HG02623 (cell line): ENCODE measurements at regions not wholly inside any gene's neighbourhood (a gene's known extent, or its start where the extent isn't known, plus 50 kb on each side); places are given as distances from the start of the nearest gene placed in this dataset.

Experiments used
- ATAC-seq: cut with Tn5 transposase; IDR thresholded peaks from one replicate; pipeline ENCODE4 v1.9.1; 2021; ENCODE audit warnings: moderate library complexity; ENCODE audit not compliant: unreplicated experiment

DNA sequence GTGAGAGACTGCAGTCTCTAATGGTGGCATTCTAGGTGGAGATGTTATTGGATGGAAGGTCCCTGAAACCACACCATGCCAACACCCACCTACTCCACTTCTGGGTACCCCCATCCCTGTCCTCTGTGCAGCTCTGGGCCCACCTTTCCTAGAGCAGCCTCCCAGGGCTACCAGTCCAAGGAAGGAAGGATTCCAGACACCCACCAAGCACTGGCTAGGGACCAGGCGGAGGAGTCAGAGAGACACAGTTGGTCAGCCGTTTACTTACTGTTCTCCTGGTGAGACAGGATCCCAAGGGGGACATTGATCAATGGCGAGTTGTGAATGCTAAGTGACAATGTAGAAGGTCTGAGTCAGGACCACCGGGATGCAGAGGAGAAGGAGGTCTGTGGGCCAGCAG, 151.6 kb downstream of the TTC32 start:
- no peak for ATAC-seq

DNA sequence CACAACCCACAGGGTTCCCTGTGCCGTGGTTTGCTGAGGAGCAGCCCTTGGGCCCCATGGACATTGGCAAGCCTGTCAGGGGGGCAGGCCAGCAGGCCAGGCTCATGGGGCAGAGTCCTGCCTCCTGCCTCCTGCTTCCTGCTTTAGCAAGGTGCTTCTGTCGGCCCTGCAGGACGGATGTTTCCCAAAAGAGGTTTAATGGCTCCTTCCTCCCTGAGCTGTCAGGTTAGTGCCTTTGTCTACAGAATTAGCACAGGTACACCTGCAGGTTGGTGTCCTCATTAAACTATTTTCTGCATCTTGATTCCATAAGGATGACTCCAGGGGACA, 152.3 kb downstream of the TTC32 start:
- ATAC-seq = no peak

DNA sequence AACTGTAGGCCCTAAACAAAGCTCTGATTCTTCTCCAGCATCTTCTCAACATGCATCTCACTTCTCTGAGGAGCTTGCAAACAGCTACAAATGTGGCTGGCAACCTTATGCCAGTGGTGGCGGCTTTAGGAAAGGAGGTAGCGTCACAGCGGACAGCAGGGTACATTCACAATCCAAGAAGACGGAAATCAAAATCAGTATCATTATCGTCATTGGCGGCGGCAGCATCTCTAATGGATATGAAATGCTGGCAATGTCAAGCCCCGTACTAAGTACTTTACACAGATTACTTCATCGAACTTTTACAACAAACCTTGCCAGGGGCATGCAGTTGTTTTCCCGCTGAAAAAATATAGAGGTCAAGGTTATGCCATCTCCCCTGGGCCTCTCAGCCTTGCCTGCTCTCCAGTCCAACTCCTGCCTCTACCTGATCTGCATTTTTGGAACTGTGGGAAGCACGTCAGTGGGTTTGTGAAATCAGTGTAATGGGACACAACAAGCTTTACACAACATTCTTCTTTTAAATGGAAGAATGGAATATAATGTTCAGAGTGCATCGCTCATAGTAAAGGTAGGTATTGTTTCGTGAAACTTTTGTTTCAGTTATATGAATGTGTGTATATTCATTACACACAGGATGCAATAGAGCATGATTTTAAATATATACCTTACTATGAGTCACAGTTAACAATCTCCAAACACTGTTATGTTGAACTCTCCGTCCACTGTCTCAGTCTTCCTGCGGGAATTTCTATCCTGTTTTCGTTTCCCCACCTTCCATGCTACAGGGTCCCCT, 152.9 kb downstream of the TTC32 start:
- no peak for ATAC-seq

DNA sequence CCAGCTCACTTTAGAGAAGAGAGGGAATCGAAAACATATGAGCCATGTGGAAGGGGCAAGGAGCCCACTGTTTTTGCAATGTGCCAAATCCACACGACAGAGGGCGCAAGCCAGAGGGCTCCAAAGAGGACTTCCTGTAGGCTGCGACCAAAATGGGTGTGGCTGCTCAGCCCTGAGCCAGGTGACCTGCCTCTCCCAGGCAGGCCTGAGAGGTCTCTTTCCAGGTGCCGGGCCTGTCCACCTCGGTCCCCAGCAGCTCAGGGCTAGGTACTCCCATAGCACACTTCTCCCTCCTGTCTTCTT, 153.8 kb downstream of the TTC32 start:
- no peak for ATAC-seq

DNA sequence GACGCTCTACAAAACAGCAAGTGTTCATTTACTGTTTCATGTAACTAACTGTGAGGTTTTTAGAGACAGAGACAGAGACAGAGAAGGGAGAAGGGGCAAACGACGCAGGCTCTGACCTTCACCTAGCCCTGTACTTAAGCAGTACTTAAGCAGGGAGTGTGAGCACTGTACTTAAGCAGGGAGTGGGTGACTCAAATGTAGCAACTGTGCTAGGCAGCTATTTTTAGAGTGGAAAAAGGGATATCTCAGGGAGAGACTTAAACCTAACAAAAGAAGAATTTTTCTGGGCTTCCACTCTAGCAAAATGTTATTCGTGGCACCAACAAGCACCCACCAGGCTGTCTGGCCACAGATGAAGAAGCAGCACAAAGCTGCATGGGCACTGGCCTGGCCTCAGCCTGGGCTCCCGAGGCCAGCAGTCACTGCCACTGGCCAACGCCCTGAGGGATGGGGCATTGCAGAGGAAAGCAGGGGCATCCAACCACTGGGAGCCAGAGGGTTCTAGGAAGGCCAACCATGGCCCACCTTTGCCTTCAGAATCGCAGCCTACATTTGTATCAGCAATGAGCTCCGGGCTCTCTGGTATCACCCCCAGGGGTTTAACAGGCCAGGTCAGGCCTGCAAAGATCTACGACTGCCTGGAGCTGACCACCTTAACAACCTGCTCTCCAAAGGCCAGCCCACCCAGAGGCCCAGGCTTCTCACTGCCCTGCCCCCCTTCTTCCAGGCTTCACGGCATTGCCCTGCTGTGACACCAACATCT, 154.3 kb downstream of the TTC32 start:
- ATAC-seq = no peak

DNA sequence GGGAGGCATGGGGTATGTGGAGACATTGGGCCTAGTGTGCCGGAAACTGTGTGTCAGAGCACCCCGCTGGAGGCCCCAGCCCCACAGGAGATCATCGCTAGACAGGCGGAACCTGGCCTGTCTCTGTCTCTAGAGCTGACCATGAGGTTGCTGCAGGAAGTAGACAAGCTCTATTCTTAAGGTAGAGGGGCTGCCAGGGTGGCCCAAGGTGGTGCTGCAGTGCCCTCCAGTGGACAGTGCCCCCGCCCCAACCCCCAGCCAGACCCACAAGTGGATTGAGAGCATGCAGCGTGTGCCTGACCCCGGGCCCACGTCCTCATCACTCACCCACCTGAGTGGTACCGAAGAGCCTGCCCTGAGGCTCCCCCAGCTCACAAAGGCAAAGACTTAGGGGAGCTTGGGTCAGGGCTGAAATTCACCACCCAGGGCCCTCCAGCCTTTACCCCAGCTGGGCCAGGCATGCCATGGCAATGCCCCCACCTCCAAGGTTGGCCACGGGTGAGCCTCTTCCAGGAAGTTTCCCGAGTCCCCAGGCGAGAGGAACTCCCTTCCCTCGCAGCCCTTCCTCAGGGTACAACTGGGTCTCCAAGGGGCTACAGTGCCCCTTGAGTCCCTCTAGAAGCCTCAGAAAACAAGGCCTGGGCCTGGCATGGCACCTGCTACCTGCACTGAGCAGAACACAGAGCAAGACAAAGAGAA, 155.0 kb downstream of the TTC32 start:
- ATAC-seq = no peak

DNA sequence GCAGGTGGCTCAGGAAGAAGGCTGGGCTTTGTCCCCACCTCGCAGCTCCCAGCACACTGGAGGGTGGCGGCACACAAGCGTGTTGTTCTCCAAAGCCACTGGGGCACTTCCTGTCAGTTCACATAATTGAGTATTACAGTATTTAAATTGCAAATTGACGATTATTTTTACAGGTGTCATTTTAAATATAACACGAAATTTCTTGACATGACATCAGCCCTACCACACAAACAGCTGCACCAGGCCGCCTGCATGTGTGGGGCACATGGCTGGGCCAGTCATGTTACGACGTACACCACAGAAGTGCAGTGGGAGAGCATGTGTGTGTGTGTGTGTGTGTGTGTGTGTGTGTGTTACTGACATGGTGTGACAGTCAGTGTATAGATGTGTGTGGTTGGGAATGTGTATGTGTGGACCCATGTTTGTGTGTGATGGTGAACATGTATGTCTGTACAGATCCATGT, 155.6 kb downstream of the TTC32 start:
- no peak for ATAC-seq

DNA sequence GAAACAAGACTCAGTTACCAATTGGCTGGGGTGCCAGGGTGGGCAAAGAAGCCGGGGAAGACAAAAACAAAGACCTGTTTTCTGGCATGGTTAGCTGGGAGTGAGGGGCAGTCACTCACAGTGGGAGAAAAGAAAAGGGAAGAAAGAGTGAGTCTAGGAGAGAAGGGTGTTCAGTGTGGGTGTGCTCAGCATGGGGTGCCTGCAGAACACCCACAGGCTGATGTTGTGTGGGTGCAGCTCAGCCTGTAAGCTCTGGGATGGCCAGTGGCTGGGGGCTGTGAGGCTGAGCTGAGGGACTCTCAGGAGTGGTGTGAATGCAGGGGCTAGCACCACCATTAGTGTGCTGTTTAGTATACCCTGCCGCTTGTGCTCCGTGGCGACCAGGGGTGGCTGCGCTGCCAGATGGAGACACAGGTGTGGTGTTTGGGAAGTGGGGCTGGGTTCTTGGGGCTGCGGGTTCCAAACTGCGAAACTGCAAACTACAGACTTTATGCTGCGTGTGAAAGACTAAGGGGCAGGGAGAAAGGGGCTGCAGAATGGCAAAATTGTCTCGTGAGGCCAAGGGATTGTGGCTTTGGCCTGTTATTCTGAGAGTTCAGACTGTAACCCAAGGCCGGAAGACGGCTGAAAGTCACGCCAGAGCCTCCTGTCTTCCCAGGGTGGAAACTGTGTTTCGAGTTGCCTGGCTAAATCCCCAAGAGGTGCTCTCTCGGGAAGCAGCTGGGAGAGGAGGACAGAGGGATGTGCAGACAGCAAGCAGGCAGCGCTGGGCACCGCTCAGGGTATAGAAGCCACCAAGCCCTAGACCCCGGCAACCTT, 156.3 kb downstream of the TTC32 start:
- no peak for ATAC-seq

DNA sequence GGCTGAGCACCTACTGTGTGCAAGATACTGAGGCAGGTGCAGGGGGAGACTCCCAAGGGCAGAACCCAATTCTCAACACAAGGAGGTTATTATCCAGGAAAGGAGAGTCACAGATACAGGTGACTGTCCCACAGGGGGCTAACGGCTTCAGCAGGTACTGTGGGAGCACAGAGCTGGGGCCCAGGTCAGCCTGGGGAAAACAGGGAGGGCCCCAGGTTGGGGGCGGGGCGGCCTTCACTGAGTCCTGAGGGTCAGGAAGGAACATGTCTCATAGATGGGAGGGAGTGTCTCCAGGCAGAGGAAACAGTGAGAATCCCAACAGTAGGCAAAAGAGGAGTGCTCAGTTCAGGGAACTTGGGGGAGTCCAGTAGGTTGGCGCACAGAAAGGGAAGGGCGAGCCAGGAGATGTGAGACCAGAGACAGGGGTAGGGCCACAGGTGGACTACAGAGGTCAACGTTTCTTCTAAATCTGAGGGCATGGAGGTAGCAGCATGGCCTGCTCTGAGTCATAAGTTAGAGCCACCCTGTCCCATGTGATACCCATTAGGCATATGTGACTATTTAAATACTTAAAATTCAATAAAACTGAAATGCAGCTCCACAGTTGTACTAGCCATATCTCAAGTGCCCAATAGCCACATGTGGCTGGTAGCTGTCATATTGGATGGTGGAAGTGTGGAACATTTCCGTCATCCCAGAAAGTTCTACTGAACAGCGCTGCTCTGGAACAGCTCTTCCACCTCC, 157.2 kb downstream of the TTC32 start:
- ATAC-seq = no peak

DNA sequence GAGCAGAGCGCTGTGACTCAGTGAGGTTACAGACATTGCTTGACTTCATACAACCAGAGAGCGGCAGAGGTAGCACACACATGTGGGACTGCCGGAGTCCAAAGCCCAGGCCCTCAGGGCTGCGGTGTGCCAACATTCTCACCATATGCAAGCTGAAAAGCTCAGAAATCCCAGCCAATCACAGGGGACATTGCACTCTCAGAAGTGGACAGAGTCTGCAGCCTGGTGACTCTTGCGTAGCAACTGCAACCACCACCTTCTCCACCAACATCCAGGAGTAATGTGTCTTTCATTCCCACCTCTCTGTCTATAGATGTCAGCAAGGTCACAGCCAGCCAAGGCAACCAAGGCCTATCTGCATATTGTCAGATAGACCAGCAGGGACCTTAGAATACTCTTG, 158.1 kb downstream of the TTC32 start:
- no peak for ATAC-seq

DNA sequence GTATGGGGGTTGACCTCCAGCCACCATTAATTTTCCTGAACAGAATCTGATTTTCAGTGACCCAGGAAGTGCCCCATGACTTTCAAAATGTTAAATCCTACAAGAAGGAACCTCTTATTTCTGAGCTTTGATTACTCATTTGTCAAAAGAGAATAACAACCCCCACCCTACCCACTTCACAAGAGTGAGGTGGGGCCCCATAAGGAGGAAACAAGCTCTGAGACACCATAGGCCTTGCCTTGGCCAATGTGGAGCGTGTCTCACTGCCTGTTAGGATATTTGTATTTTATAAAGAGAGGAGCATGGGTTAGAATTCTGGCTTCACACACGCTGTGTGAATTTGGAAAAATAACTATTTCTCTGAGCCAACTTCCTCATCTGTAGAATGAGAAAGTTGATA, 158.9 kb downstream of the TTC32 start:
- ATAC-seq = no peak

DNA sequence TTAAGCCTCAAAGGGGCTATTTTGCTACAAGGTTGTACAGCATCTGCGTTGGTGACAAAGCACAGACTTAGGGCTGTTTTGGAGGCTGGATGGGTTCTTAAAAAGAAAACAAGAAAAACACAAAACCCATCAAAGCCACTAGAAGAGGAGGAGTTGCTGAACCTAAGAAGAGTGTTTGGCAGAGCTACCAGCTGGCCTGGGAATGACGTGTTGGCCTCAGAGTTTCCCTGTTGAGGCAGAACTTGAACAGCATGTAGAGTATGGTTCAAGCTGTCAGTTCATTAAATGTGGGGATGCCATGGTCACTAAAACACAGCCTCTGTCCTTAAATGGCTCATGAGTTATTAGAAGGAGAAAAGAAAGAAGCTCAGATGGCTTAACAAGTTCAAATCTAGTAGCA, 162.5 kb downstream of the TTC32 start:
- ATAC-seq = no peak

DNA sequence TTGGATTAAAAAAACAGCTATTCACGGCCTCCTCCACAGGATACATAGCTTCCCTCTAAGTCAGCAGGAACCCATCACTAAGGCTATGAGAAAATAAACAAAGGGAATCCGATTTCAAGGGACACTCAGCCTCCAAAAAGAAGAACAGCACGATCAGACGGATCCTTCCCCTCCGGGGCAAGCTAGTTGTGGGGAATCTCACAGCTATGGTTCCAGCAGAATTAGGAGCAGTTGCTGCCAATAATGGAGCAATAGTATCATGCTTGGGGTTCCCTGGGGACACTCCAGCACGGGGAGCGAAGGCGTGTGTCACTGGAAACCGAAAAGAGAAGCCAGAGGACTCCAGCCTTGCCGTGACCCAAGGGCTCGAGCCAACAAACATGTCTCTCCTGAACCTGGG, 163.1 kb downstream of the TTC32 start:
- ATAC-seq = no peak

DNA sequence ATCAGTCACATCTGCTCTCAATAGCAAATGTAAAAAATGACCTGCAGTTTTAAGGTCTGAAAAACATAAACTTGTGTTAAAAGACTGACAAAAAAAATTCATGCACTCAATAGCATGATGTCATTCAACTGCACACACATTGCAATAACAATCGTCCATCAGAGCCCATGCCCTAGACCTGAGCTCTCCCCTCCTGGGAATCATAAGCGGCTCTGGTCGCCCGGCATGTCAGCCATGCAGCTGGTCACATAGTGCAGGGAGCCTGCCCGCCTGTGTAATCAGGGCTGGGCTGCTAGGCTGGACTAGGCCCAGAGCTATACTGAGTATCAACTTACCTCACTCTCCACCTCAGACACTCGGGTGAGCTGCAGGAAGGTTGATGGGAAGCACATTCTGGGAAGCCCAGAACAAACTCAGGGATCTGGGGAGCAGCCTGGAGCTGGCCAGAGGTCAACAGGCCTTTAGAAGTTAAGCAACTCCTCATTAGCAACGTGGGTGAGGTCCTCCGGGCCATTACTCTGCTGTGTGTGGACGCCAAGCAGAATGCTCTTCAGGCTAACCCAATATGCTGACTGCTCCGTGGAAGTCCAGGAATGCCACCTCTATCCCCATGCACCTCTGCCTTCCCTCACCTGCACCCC, 165.5 kb downstream of the TTC32 start:
- no peak for ATAC-seq

DNA sequence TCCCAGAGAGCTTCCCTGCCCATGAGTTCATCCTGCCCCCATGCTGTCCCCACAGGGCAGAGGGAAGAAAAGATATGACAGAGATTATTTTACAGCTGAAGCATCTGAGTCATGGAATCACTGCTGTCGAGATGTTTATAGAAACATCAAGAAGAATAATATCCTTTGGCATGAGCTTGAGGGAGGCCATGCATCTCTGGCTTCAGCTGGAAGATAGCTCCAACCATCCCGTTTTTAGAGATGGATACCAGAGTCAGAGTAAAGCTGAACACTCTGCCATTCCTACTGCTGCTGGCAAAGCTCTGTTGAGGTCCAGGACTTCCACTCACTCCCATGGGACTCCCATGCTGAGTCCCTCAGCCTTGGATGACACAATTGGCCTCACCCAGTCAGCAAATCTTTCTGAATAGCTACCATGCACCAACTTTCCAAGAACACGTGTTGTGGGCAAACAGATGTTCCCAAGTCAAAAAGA, 167.8 kb downstream of the TTC32 start:
- ATAC-seq = no peak

DNA sequence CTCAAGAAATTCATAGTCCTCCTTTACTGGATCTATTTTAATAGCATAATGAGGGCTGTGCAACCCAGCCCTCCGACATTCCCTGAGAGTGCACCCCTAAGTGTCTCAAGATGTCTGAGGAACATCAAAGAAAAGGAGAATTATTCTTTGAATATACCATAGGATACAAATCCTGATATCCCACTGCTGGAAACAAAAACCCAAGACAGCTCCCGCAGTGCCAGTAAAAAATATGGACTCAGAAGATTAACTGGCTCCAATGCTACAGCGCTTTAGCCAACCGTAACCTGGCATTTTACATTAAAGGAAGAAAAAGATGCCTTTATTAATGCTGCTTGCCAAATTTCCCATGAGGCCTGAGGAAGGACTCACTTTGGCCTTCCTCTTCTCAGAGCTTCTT, 168.4 kb downstream of the TTC32 start:
- ATAC-seq = no peak

DNA sequence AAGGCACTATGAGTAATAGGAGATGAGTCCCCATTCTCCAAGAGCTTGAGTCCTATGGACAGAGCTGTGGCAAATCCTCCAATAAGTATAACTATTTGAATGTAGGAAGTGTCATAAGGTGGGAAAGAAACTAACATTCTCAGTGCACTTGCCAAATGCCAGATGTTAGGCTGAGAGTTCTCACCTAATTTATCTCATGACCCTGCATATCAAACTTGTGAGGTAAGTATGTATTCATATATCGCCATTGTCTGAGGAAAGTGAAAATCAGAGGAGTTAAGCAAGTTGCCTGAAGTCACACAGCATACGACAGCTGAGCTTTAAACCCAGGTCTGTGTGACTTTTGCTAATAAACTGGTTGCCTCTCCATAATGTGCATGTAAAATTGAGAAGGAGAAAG, 169.5 kb downstream of the TTC32 start:
- ATAC-seq = no peak

DNA sequence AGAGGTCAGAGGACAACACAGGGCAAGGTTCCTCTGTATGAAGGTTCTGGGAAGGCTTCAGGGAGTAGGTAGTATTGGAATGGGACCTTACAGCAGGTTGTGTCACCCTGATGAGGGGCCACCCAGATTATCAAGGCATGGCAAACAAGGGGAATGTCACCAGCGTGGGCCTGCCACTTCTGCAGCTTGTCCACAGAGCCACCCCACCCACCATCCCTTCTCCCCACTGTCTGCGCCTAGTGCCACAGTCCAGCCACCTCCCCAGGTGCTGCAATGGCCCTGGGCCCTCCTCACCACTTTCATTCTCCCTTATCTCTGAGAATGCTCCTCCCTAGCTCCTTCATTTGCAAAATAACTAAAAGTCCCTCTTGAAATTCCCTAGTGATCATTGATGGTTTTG, 170.3 kb downstream of the TTC32 start:
- ATAC-seq = no peak

DNA sequence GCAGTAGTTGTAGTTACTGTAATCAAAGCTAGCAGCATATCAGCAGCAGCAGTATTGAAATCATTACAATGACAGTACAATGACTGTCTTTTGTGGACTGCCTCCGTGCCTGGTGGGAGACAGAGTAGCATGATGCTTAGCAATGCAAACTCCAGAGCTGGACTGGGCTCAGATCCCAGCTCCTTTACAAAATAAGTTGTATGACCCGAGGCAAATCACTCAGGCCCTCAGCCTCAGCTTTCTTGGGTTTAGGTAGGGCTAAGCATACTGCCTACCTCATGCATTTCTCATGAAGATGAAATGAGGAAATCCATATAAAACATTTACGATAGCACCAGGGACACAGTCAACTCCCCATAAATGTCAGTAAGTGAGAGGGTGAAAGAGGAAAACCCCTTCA, 170.7 kb downstream of the TTC32 start:
- no peak for ATAC-seq

DNA sequence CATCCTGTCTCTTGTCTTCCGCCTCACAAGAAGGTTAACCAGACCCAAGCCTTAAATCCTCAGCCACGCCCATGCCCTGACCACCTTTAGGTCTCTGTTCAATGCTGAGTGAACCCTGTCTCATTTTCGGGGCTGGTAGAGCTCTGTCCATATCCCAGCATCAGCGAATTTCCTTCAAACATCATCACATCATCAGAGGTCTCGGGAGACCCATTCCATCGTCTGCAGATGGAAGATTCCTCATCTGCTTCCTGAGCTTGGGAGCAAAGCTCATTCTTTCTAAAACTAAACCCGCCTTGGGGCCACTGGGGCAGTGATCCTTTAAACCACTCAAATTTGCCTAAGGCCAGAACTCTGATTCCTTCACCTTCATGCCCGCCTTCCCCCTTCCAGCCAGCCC, 173.7 kb downstream of the TTC32 start:
- ATAC-seq = no peak
